SK-N-SH (cell line): ENCODE measurements at regions not wholly inside any gene's neighbourhood (a gene's known extent, or its start where the extent isn't known, plus 50 kb on each side); places are given as distances from the start of the nearest gene placed in this dataset.

Experiments
- CTCF ChIA-PET: fragments of 300-600, 350-600 bp; formaldehyde crosslinking; extraction: SDS; loops from one replicate; lab custom pipeline; 2021; lab: Yijun Ruan, JAX
- POLR2A ChIA-PET: fragments of 350-600 bp; sonication (Branson Sonifier 250); formaldehyde crosslinking; extraction: SDS; loops from one replicate; lab custom pipeline; 2020; ENCODE audit warnings: antibody characterized with exemption, inconsistent platforms; lab: Yijun Ruan, JAX
- DNase-seq: peaks from one replicate; pipeline ENCODE4 v3.0.0; 2012
- H2AFZ ChIP-seq: fragments of 200-600 bp; sonication (generic); 2 replicates; pipeline ENCODE4 v1.8.1; 2016; ENCODE audit warnings: antibody characterized with exemption, mild to moderate bottlenecking, low read depth
- H3F3A ChIP-seq: fragments of 200-600 bp; sonication (generic); replicated peaks from 2 replicates; pipeline ENCODE3; 2016; ENCODE audit warnings: antibody characterized with exemption, mild to moderate bottlenecking; ENCODE audit not compliant: insufficient read depth
- H3K27ac ChIP-seq, 2 experiments: fragments of 200-500 bp in 1 of 2; fragments of 200-600 bp in 1 of 2; sonication (Bioruptor generic) in 1 of 2; sonication (generic), shearing (Covaris generic) in 1 of 2; 2 replicates each; pipeline versions ENCODE4 v1.5.1 to v1.6.1; 2014 to 2016; ENCODE audit warnings: low read depth in 2 of 2, inconsistent platforms in 1 of 2, low read length in 1 of 2, mild to moderate bottlenecking in 1 of 2, mixed read lengths in 1 of 2
- H3K27me3 ChIP-seq: fragments of 200-600 bp; sonication (generic), shearing (Covaris generic); 2 replicates; pipeline ENCODE4 v1.6.1; 2016; ENCODE audit warnings: mixed run types; ENCODE audit not compliant: insufficient read depth
- H3K36me3 ChIP-seq, 2 experiments: fragments of 200-500 bp in 1 of 2; fragments of 200-600 bp in 1 of 2; sonication (Bioruptor generic) in 1 of 2; sonication (generic) in 1 of 2; replicated peaks in 1 of 2; 2 replicates each; pipeline versions ENCODE3 to v1.5.1; 2014 to 2016; ENCODE audit warnings: low read length in 1 of 2, mild to moderate bottlenecking in 1 of 2; ENCODE audit not compliant: insufficient read depth in 2 of 2, control insufficient read depth in 1 of 2
- H3K4me1 ChIP-seq, 2 experiments: fragments of 200-500 bp in 1 of 2; fragments of 200-600 bp in 1 of 2; sonication (Bioruptor generic) in 1 of 2; sonication (generic), shearing (Covaris generic) in 1 of 2; 2 replicates each; pipeline versions ENCODE4 v1.5.1 to v1.6.1; 2014 to 2016; ENCODE audit warnings: low read depth in 1 of 2, low read length in 1 of 2, mixed run types in 1 of 2; ENCODE audit not compliant: insufficient read depth in 2 of 2, control insufficient read depth in 1 of 2
- H3K4me2 ChIP-seq: fragments of 200-600 bp; sonication (generic), shearing (Covaris generic); 2 replicates; pipeline ENCODE4 v1.6.1; 2017; ENCODE audit warnings: mixed run types
- H3K4me3 ChIP-seq, 2 experiments: fragments of 200-500 bp in 1 of 2; fragments of 200-600 bp in 1 of 2; sonication (Bioruptor generic) in 1 of 2; sonication (generic), shearing (Covaris generic) in 1 of 2; 2 replicates each; pipeline versions ENCODE4 v1.5.1 to v1.8.1; 2014 to 2016; ENCODE audit warnings: low read depth in 2 of 2, inconsistent platforms in 1 of 2, low read length in 1 of 2, mild to moderate bottlenecking in 1 of 2, mixed read lengths in 1 of 2, moderate library complexity in 1 of 2
- H3K79me2 ChIP-seq: fragments of 200-600 bp; sonication (generic); 2 replicates; pipeline ENCODE4 v1.8.1; 2017; ENCODE audit warnings: mild to moderate bottlenecking; ENCODE audit not compliant: insufficient read depth
- H3K9ac ChIP-seq: fragments of 200-600 bp; sonication (generic); 2 replicates; pipeline ENCODE4 v1.6.1; 2017; ENCODE audit warnings: mixed run types
- H3K9me2 ChIP-seq: fragments of 200-600 bp; sonication (generic); 2 replicates; pipeline ENCODE4 v1.6.1; 2017; ENCODE audit warnings: mixed run types
- H3K9me3 ChIP-seq: fragments of 200-600 bp; sonication (generic); 2 replicates; pipeline ENCODE4 v1.6.1; 2017; ENCODE audit warnings: mixed run types, mild to moderate bottlenecking, moderate library complexity
- H4K20me1 ChIP-seq: fragments of 200-600 bp; sonication (generic); 2 replicates; pipeline ENCODE4 v1.6.1; 2017; ENCODE audit warnings: mild to moderate bottlenecking, mixed run types; ENCODE audit not compliant: insufficient read depth
- ELF1 ChIP-seq: IDR thresholded peaks from 2 replicates; pipeline ENCODE4 v1.4.0; 2012
- FOSL2 ChIP-seq: IDR thresholded peaks from 2 replicates; pipeline ENCODE4 v1.4.0; 2012; ENCODE audit warnings: low read depth, mild to moderate bottlenecking, moderate library complexity, borderline replicate concordance
- FOXM1 ChIP-seq: IDR thresholded peaks from 2 replicates; pipeline ENCODE4 v1.4.0; 2012; ENCODE audit warnings: low read depth, mild to moderate bottlenecking
- GATA2 ChIP-seq: sonication (generic); formaldehyde crosslinking; IDR thresholded peaks from 2 replicates; pipeline ENCODE4 v1.5.0; 2020; ENCODE audit warnings: mild to moderate bottlenecking, missing genetic modification reagents
- IRF3 ChIP-seq: fragments of 150-350 bp; IDR thresholded peaks from 2 replicates; pipeline ENCODE4 v1.6.1; 2016; ENCODE audit warnings: mild to moderate bottlenecking, low read depth, low read length
- NRF1 ChIP-seq: IDR thresholded peaks from 2 replicates; pipeline ENCODE4 v1.6.1; 2012; ENCODE audit warnings: low read depth, mild to moderate bottlenecking, low read length
- POLR2AphosphoS5 ChIP-seq: IDR thresholded peaks from 2 replicates; pipeline ENCODE4 v1.6.1; 2012; ENCODE audit warnings: low read depth, low read length
- RAD21 ChIP-seq: IDR thresholded peaks from 2 replicates; pipeline ENCODE4 v1.6.1; 2012; ENCODE audit warnings: mild to moderate bottlenecking, low read length
- RCOR1 ChIP-seq: fragments of 150-350 bp; IDR thresholded peaks from 2 replicates; pipeline ENCODE4 v1.6.1; 2017; ENCODE audit warnings: antibody characterized with exemption, low read length
- REST ChIP-seq: IDR thresholded peaks from 2 replicates; pipeline ENCODE4 v1.6.1; 2012; ENCODE audit warnings: mild to moderate bottlenecking, low read depth, low read length, moderate library complexity
- RXRA ChIP-seq: IDR thresholded peaks from 2 replicates; pipeline ENCODE4 v1.4.0; 2012; ENCODE audit warnings: low read depth, mild to moderate bottlenecking, borderline replicate concordance
- TAF1 ChIP-seq: IDR thresholded peaks from 2 replicates; pipeline ENCODE4 v1.6.1; 2012; ENCODE audit warnings: low read depth, mild to moderate bottlenecking, low read length, moderate library complexity, borderline replicate concordance
- TCF12 ChIP-seq: IDR thresholded peaks from 2 replicates; pipeline ENCODE4 v1.4.0; 2012
- USF1 ChIP-seq: IDR thresholded peaks from 2 replicates; pipeline ENCODE4 v1.4.0; 2012; ENCODE audit warnings: low read depth, borderline replicate concordance
- WGBS: methylation state at CpG from one replicate; pipeline ENCODE4 v1.1.6; 2017; ENCODE audit warnings: low lambda C conversion rate; 5-methylcytosine and 5-hydroxymethylcytosine counted together

GRCh38 chr15:62734706-62735105 lies 307.8 kb upstream of the TPM1 start:
- no peak overlapping the region for H3K4me3 ChIP-seq
- peaks cover 17% of the 10 kb centered on the region; the same call in 1 of the 2 replicates for H3K9me3 ChIP-seq
- H4K20me1 ChIP-seq = no peaks in the 10 kb centered on the region
- no peaks in the 10 kb centered on the region for H3K9me2 ChIP-seq
- H3F3A ChIP-seq = peaks cover 17% of the 10 kb centered on the region
- POLR2A ChIA-PET = no interaction called here
- no peak overlapping the region; a peak in 1 of 4 replicates for H3K27ac ChIP-seq
- no peak overlapping the region for H2AFZ ChIP-seq
- WGBS = 94% methylated on average over 5 of the region's 5 CpGs
- H3K79me2 ChIP-seq = no peaks in the 10 kb centered on the region
- TF ChIP-seq USF1 (no peak), GATA2 (CRISPR knock-in tag) (no peak), POLR2AphosphoS5 (no peak), IRF3 (no peak), RCOR1 (no peak), FOXM1 (no peak), NRF1 (no peak), ELF1 (no peak), RAD21 (no peak), FOSL2 (no peak), REST (no peak), TCF12 (no peak), RXRA (no peak), TAF1 (no peak)
- TF ChIP-seq, all 33 proteins: peak for 0
- H3K9ac ChIP-seq = no peak overlapping the region
- CTCF ChIA-PET = interaction anchor here (0.5 to 1.8 kb wide), 4 partner anchors 8 to 249 kb away, joined by 3 to 10 read pairs (median 4); no protein-coding TSS in a partner anchor
- H3K4me1 ChIP-seq = peaks cover 6 to 8% of the 10 kb centered on the region in 2 experiments; a peak in 2 of 4 replicates
- H3K27me3 ChIP-seq = no peaks in the 10 kb centered on the region
- peaks cover 28 to 29% of the 10 kb centered on the region in 2 experiments for H3K36me3 ChIP-seq
- DNase-seq = no peak
- H3K4me2 ChIP-seq = no peak overlapping the region
